GM12878 (cell line): ENCODE measurements at regions not wholly inside any gene's neighbourhood (a gene's known extent, or its start where the extent isn't known, plus 50 kb on each side); places are given as distances from the start of the nearest gene placed in this dataset.
"Not testable (repeated sequence)": the region's sequence is repeated elsewhere in the genome, so short reads cannot be mapped to it uniquely, and the experiment has no call there.

Experiments
- ATAC-seq: fragments of 200-7000 bp; cut with Tn5 transposase; 3 replicates; pipeline ENCODE4 v1.9.1; 2020; ENCODE audit warnings: mild to moderate bottlenecking, moderate library complexity
- BruUV-seq: library from RNA; stranded (reverse); fragments of 400-500 nt; replicated peaks from 2 replicates; lab custom pipeline; 2021; lab: Mats Ljungman, UMichigan
- CTCF ChIA-PET: fragments of 300-600 bp; sonication (Branson Sonifier 250); formaldehyde crosslinking; extraction: SDS; loops from one replicate; lab custom pipeline; 2021; ENCODE audit warnings: inconsistent platforms; lab: Yijun Ruan, JAX
- POLR2A ChIA-PET: fragments of 350-600 bp; formaldehyde crosslinking; extraction: SDS; loops from one replicate; lab custom pipeline; 2021; ENCODE audit warnings: inconsistent platforms; lab: Charles Lee
- RAD21 ChIA-PET: fragments of 300-600 bp; sonication (Branson Sonifier 250); formaldehyde crosslinking; loops from one replicate; lab custom pipeline; 2023; ENCODE audit warnings: antibody characterized with exemption; ENCODE audit not compliant: unreplicated experiment; lab: Charles Lee
- SMC1A ChIA-PET: fragments of 300-600 bp; sonication (Branson Sonifier 250); formaldehyde crosslinking; loops from one replicate; lab custom pipeline; 2023; ENCODE audit not compliant: unreplicated experiment, uncharacterized antibody; lab: Charles Lee
- DNase-seq: peaks from one replicate; pipeline ENCODE4 v3.0.0-alpha.2; 2011; ENCODE audit warnings: low read depth, low spot score
- FAIRE-seq: peaks from 3 replicates; lab custom pipeline; 2011; peaks lifted over from hg19 to GRCh38; lab: Jason Lieb, UNC
- H2AFZ ChIP-seq: 2 replicates; pipeline ENCODE4 v1.6.0; 2011; ENCODE audit warnings: low read depth, low read length, control low read depth; ENCODE audit not compliant: control insufficient read depth
- H3K27ac ChIP-seq: 2 replicates; pipeline ENCODE4 v1.5.1; 2011; ENCODE audit warnings: control low read depth; ENCODE audit not compliant: control insufficient read depth, insufficient read depth
- H3K27me3 ChIP-seq, 2 experiments: replicated peaks in 1 of 2; 2 replicates each; pipeline versions ENCODE4 v1.6.0 to v1.6.1; 2011; ENCODE audit warnings: low read length in 1 of 2; ENCODE audit not compliant: control insufficient read depth in 2 of 2, insufficient read depth in 2 of 2
- H3K36me3 ChIP-seq, 2 experiments: 2 replicates each; pipeline ENCODE4 v1.5.1; 2011; ENCODE audit warnings: low read length in 1 of 2; ENCODE audit not compliant: control insufficient read depth in 2 of 2, insufficient read depth in 2 of 2
- H3K4me1 ChIP-seq: 2 replicates; pipeline ENCODE4 v1.6.1; 2011; ENCODE audit warnings: mild to moderate bottlenecking, low read length, moderate library complexity, mixed read lengths; ENCODE audit not compliant: control insufficient read depth, insufficient read depth
- H3K4me2 ChIP-seq: 2 replicates; pipeline ENCODE4 v1.6.0; 2011; ENCODE audit warnings: control low read depth; ENCODE audit not compliant: control insufficient read depth, insufficient read depth
- H3K4me3 ChIP-seq: fragments of 200-600 bp; sonication (generic); 2 replicates; pipeline ENCODE4 v1.5.1; 2016
- H3K79me2 ChIP-seq: 2 replicates; pipeline ENCODE4 v1.6.0; 2011; ENCODE audit warnings: low read length; ENCODE audit not compliant: control insufficient read depth, insufficient read depth
- H3K9ac ChIP-seq: 2 replicates; pipeline ENCODE4 v1.8.0; 2011; ENCODE audit warnings: low read length, control low read depth, mixed read lengths; ENCODE audit not compliant: control insufficient read depth, insufficient read depth
- H3K9me3 ChIP-seq: replicated peaks from 3 replicates; pipeline ENCODE4 v1.5.1; 2011; ENCODE audit warnings: mild to moderate bottlenecking, low read length; ENCODE audit not compliant: control insufficient read depth, insufficient read depth
- H4K20me1 ChIP-seq: 2 replicates; pipeline ENCODE4 v1.6.0; 2011; ENCODE audit not compliant: control insufficient read depth, insufficient read depth
- CBFB ChIP-seq: IDR thresholded peaks from 2 replicates; pipeline ENCODE4 v1.6.1; 2016; ENCODE audit warnings: antibody characterized with exemption, low read depth
- STAT1 ChIP-seq: fragments of 450-650 bp; conservative IDR thresholded peaks from 2 replicates; pipeline ENCODE4 v1.6.1; 2014; ENCODE audit warnings: antibody characterized with exemption, mild to moderate bottlenecking
- ZNF24 ChIP-seq: fragments of 450-650 bp; IDR thresholded peaks from 2 replicates; pipeline ENCODE4 v1.6.1; 2017; ENCODE audit warnings: antibody characterized with exemption, mild to moderate bottlenecking
- ZNF274 ChIP-seq: IDR thresholded peaks from one replicate; pipeline ENCODE4 v1.8.0; 2011; ENCODE audit not compliant: insufficient read length, insufficient read depth
- ZNF622 ChIP-seq: fragments of 450-650 bp; IDR thresholded peaks from 2 replicates; pipeline ENCODE4 v1.6.1; 2017; ENCODE audit warnings: mild to moderate bottlenecking, inconsistent platforms
- ZZZ3 ChIP-seq: IDR thresholded peaks from 2 replicates; pipeline ENCODE4 v1.6.1; 2011; ENCODE audit warnings: low read depth; ENCODE audit not compliant: control insufficient read depth, insufficient read length
- WGBS: methylation state at CpG from one replicate; pipeline ENCODE4 v1.1.6; 2016; ENCODE audit warnings: low lambda C conversion rate; ENCODE audit not compliant: insufficient replicate concordance, insufficient coverage; ENCODE audit errors: missing lambda C conversion rate; 5-methylcytosine and 5-hydroxymethylcytosine counted together
- in situ Hi-C: fragments of 300-500 bp; cut with MboI; formaldehyde crosslinking; loops from 9 replicates; pipeline ENCODE4 v1.14.3; 2018; ENCODE audit warnings: mixed read lengths
- intact Hi-C: fragments of 100-400 bp; cut with micrococcal nuclease; formaldehyde crosslinking; loops from one replicate; pipeline ENCODE4 v1.14.2; 2022; ENCODE audit not compliant: unreplicated experiment

DNA sequence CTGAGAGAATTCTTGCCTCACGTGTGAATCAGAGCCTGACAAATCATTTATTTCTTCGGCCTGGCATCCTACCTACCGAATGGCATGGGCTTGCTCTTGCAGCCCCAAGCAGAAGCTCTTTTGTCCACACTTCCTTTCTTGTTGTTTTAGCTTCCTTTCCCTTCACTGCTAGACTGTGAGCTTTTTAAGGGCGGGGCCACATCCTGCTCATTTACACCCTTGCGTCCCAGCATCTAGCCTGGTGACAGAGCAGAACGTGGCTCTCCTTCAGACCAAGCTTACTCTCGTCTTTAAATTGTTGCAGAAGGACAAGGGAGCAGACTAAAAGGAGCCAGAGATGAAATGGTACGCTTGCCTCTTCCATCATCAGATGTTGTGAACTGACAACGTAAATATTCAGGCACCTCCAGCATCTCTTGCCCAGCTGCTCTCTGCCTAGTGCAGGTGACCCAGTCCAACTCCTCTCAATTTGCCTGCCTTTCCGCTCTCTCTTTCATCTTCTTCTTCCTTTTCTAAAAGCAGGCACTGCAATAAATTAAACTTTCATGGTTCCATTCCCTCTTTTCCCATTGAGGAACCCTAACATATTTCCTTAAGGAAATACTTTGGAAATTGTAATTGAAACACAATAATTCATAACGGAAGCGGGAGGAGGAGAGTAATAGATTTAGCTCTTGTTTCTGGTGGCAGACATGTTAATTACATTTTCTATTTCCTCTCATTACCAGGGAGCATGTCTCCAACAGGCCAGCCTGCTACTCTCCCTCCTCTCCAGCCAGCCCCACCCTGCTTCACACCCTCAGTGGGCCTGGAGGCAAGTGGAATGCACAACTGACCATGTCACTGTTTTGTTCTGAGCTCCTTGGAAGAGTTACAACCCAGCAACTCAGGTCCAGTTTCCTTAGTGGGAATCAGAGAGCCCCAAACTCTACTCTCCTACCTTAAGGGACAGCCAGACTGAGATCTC, 228.1 kb upstream of the TRIB2 start:
- intact Hi-C loops = no loop called here

DNA sequence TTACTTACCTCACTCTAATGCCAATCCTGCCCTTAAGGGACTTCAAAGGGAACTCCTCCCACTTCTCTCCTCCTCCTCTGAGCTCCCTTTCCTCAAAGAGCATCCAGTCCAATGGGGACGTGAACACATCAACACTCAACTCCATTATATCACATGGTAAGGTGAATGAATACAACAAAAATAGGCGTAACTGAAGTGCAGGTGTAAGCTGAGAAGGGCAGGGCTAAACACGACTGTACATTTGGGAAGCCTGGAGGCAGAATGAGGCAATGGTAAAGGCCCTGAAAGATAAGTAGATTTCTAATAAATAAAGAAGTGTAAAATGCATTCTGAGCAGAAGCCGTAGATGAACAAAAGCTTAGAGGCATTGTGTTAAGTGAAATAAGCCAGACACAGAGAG, 226.1 kb upstream of the TRIB2 start:
- ChIA-PET POLR2A (no interaction called here), RAD21 (no interaction called here), SMC1A (interaction anchor here (1.3 to 1.6 kb wide), 2 partner anchors 9 to 10 kb away, joined by 3 read pairs; no protein-coding TSS in a partner anchor), CTCF (interaction anchor here (0.6 kb wide), 1 partner anchor 1136 kb away, joined by 4 read pairs; no protein-coding TSS in a partner anchor)
- no peak overlapping the region for H3K27ac ChIP-seq
- no peaks in the 10 kb centered on the region for H4K20me1 ChIP-seq
- ATAC-seq = no peak
- H3K4me3 ChIP-seq = no peak overlapping the region
- in situ Hi-C loops = no loop called here
- TF ChIP-seq ZNF622 (no peak), CBFB (no peak), STAT1 (no peak), ZNF24 (no peak)
- TF ChIP-seq, all 136 proteins: peak for 0
- H3K4me2 ChIP-seq = no peak overlapping the region
- no peak overlapping the region for H3K9ac ChIP-seq
- BruUV-seq = no TSS peak
- H3K4me1 ChIP-seq = peaks cover 11% of the 10 kb centered on the region
- FAIRE-seq = no peak
- 98% methylated on average over 4 of the region's 4 CpGs for whole genome bisulfite sequencing
- no peaks in the 10 kb centered on the region for H3K79me2 ChIP-seq
- H3K27me3 ChIP-seq = no peaks in the 10 kb centered on the region
- H3K9me3 ChIP-seq = no peaks in the 10 kb centered on the region
- no peak overlapping the region for H2AFZ ChIP-seq
- no peaks in the 10 kb centered on the region for H3K36me3 ChIP-seq
- intact Hi-C loops = no loop called here
- DNase-seq = no peak

More for the DNA sequence above, 228.1 kb upstream of the TRIB2 start:
- no peaks in the 10 kb centered on the region for H3K27me3 ChIP-seq
- H3K36me3 ChIP-seq = no peaks in the 10 kb centered on the region
- ATAC-seq (no peak), DNase-seq (no peak), FAIRE-seq (no peak)
- H3K9me3 ChIP-seq = no peaks in the 10 kb centered on the region; the same call in 2 of the 3 replicates
- H4K20me1 ChIP-seq = no peaks in the 10 kb centered on the region
- RAD21 ChIA-PET = no interaction called here
- H3K4me3 ChIP-seq = no peak overlapping the region
- CTCF ChIA-PET = no interaction called here
- in situ Hi-C loops = no loop called here
- no peak overlapping the region for H3K27ac ChIP-seq
- WGBS = 32% methylated on average over 12 of the region's 12 CpGs
- SMC1A ChIA-PET = interaction anchor here (0.5 to 1.1 kb wide), 3 partner anchors 21 to 683 kb away, joined by 3 read pairs; no protein-coding TSS in a partner anchor
- no peak overlapping the region for H3K9ac ChIP-seq
- TF ChIP-seq ZNF274 (no peak), ZZZ3 (no peak)
- POLR2A ChIA-PET = no interaction called here
- no peak overlapping the region for H2AFZ ChIP-seq
- H3K4me2 ChIP-seq = no peak overlapping the region
- H3K4me1 ChIP-seq = peaks cover 11% of the 10 kb centered on the region
- no peaks in the 10 kb centered on the region for H3K79me2 ChIP-seq
- no TSS peak for BruUV-seq

DNA sequence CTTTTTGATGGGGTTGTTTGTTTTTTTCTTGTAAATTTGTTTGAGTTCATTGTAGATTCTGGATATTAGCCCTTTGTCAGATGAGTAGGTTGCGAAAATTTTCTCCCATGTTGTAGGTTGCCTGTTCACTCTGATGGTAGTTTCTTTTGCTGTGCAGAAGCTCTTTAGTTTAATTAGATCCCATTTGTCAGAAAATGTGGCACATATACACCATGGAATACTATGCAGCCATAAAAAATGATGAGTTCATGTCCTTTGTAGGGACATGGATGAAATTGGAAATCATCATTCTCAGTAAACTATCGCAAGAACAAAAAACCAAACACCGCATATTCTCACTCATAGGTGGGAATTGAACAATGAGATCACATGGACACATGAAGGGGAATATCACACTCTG, 224.4 kb upstream of the TRIB2 start:
- H3K79me2 ChIP-seq, in situ Hi-C loops, BruUV-seq, H3K27me3 ChIP-seq, SMC1A ChIA-PET, H4K20me1 ChIP-seq, H3K4me2 ChIP-seq, ATAC-seq, DNase-seq, H3K9ac ChIP-seq, H2AFZ ChIP-seq, H3K4me3 ChIP-seq, H3K36me3 ChIP-seq, H3K27ac ChIP-seq, intact Hi-C loops, H3K9me3 ChIP-seq, RAD21 ChIA-PET, CTCF ChIA-PET, FAIRE-seq, POLR2A ChIA-PET, H3K4me1 ChIP-seq: not testable (repeated sequence)
- no CpG with 5 or more reads among the region's 3 CpGs for WGBS
